Stomach (tissue), 8 donors: ENCODE measurements at regions not wholly inside any gene's neighbourhood (a gene's known extent, or its start where the extent isn't known, plus 50 kb on each side); places are given as distances from the start of the nearest gene placed in this dataset.

ENCODE experiments used
- DNase-seq, 2 donors: peaks; one replicate each; pipeline versions ENCODE4 v3.0.0 to v3.0.0-alpha.2; 2013 to 2019
- H3K27ac ChIP-seq, 5 donors: fragments of 200-600 bp in 4 of 5; sonication (generic) in 4 of 5; one replicate each; pipeline ENCODE4 v1.5.1; 2013 to 2019; ENCODE audit warnings: mild to moderate bottlenecking in 1 of 5, moderate library complexity in 1 of 5
- H3K27me3 ChIP-seq, 3 donors: fragments of 200-600 bp; sonication (generic); one replicate each; pipeline ENCODE4 v1.5.1; 2017 to 2019; ENCODE audit warnings: mixed run types in 1 of 3
- H3K36me3 ChIP-seq, 4 donors: fragments of 200-600 bp; sonication (generic); 1 replicate in 3 of 4; 2 replicates in 1 of 4; pipeline ENCODE4 v1.5.1; 2016 to 2019
- H3K4me1 ChIP-seq, 4 donors: fragments of 200-600 bp; sonication (generic); one replicate each; pipeline ENCODE4 v1.5.1; 2016 to 2019
- H3K4me3 ChIP-seq, 4 donors: fragments of 200-600 bp; sonication (generic) in 3 of 4; one replicate each; pipeline ENCODE4 v1.5.1; 2016 to 2019; ENCODE audit warnings: mild to moderate bottlenecking in 1 of 4
- H3K9me3 ChIP-seq, 4 donors: fragments of 200-600 bp; sonication (generic); one replicate each; pipeline ENCODE4 v1.5.1; 2016 to 2019
- CTCF ChIP-seq, 7 experiments: fragments of 450-650 bp in 4 of 7; fragments of 200-600 bp in 3 of 7; sonication (generic) in 3 of 7; IDR thresholded peaks; one replicate each; pipeline ENCODE4 v1.5.1; 2016 to 2019; ENCODE audit warnings: antibody characterized with exemption in 7 of 7, control low read depth in 2 of 7, mild to moderate bottlenecking in 1 of 7
- EP300 ChIP-seq: sonication (generic); formaldehyde crosslinking; IDR thresholded peaks from one replicate; pipeline ENCODE4 v1.6.1; 2017; ENCODE audit warnings: antibody characterized with exemption
- POLR2A ChIP-seq, 4 donors: fragments of 450-650 bp; IDR thresholded peaks; one replicate each; pipeline ENCODE4 v1.6.1; 2016; ENCODE audit warnings: antibody characterized with exemption in 4 of 4, control low read depth in 2 of 4, mild to moderate bottlenecking in 1 of 4, moderate library complexity in 1 of 4
- POLR2AphosphoS5 ChIP-seq, 3 donors: sonication (generic); formaldehyde crosslinking; IDR thresholded peaks; one replicate each; pipeline ENCODE4 v1.6.1; 2016; ENCODE audit warnings: antibody characterized with exemption in 3 of 3
- WGBS, 5 donors: extraction: QIAGEN DNeasy Blood & Tissue Kit in 3 of 5; methylation state at CpG; one replicate each; pipeline versions ENCODE4 v1.1.5 to v1.1.7; 2013 to 2018; 5-methylcytosine and 5-hydroxymethylcytosine counted together
- intact Hi-C: fragments of 100-400 bp; cut with DNase I; formaldehyde crosslinking; loops from one replicate; pipeline ENCODE4 v1.15.1; 2023; ENCODE audit warnings: low total_unique reads
- donor health status: healthy with polysubstance abuse.
- donor health status: Bipolar disorder and iron deficiency.
- donor health status: healthy.

GRCh38 chr9:116005205-116005604, 148.4 kb upstream of the PAPPA start:
- no peaks in the 10 kb centered on the region for H3K27me3 ChIP-seq
- no peak overlapping the region for H3K4me3 ChIP-seq
- DNase-seq: no peak
- no peak overlapping the region for H3K27ac ChIP-seq
- peaks cover 0 to 5% (median 0%) of the 10 kb centered on the region in 4 donors for H3K9me3 ChIP-seq
- TF ChIP-seq POLR2AphosphoS5 (IDR thresholded peaks at IDR 0.05): no peak
- no peak for TF ChIP-seq CTCF (IDR thresholded peaks at IDR 0.05)
- TF ChIP-seq EP300: no peak
- no peak for TF ChIP-seq POLR2A (IDR thresholded peaks at IDR 0.05)
- no peaks in the 10 kb centered on the region for H3K4me1 ChIP-seq
- WGBS, 5 donors: 63 to 76% (median 69%) methylated on average over 2 of the region's 2 CpGs
- intact Hi-C loops: no loop called here
- no peaks in the 10 kb centered on the region for H3K36me3 ChIP-seq

GRCh38 chr9:116007824-116008223, 145.8 kb upstream of the PAPPA start:
- Histone ChIP-seq H3K36me3 (no peaks in the 10 kb centered on the region), H3K9me3 (peaks cover 0 to 7% (median 0%) of the 10 kb centered on the region in 4 donors), H3K4me3 (no peak overlapping the region), H3K27ac (no peak overlapping the region), H3K4me1 (no peaks in the 10 kb centered on the region), H3K27me3 (no peaks in the 10 kb centered on the region)
- 73 to 83% (median 79%) methylated on average over 2 of the region's 2 CpGs for WGBS, 5 donors
- DNase-seq: no peak
- intact Hi-C loops: no loop called here
- TF ChIP-seq CTCF (IDR thresholded peaks at IDR 0.05) (no peak), POLR2A (IDR thresholded peaks at IDR 0.05) (no peak), POLR2AphosphoS5 (IDR thresholded peaks at IDR 0.05) (no peak), EP300 (no peak)

- 65 to 73% (median 67%) methylated on average over 5 of the region's 5 CpGs for WGBS, 5 donors
- no peaks in the 10 kb centered on the region for H3K4me1 ChIP-seq
- DNase-seq: no peak
- H3K27me3 ChIP-seq: no peaks in the 10 kb centered on the region
- H3K4me3 ChIP-seq: no peak overlapping the region
- intact Hi-C loops: no loop called here
- no peak for TF ChIP-seq CTCF (IDR thresholded peaks at IDR 0.05)
- TF ChIP-seq EP300: no peak
- no peak for TF ChIP-seq POLR2AphosphoS5 (IDR thresholded peaks at IDR 0.05)
- no peak for TF ChIP-seq POLR2A (IDR thresholded peaks at IDR 0.05)
- no peaks in the 10 kb centered on the region for H3K36me3 ChIP-seq
- peaks cover 0 to 7% (median 0%) of the 10 kb centered on the region in 4 donors for H3K9me3 ChIP-seq
- H3K27ac ChIP-seq: no peak overlapping the region
Measured at GRCh38 chr9:116008278-116008677, 145.3 kb upstream of the PAPPA start.

- Histone ChIP-seq H3K27me3 (no peaks in the 10 kb centered on the region), H3K4me3 (no peak overlapping the region), H3K9me3 (peaks cover 0 to 7% (median 0%) of the 10 kb centered on the region in 4 donors), H3K36me3 (no peaks in the 10 kb centered on the region), H3K4me1 (no peaks in the 10 kb centered on the region), H3K27ac (no peak overlapping the region)
- TF ChIP-seq POLR2AphosphoS5 (IDR thresholded peaks at IDR 0.05): no peak
- TF ChIP-seq EP300: no peak
- no peak for TF ChIP-seq POLR2A (IDR thresholded peaks at IDR 0.05)
- no peak for TF ChIP-seq CTCF (IDR thresholded peaks at IDR 0.05)
- 91 to 95% (median 92%) methylated on average over 2 of the region's 2 CpGs for WGBS, 5 donors
- intact Hi-C loops: no loop called here
- DNase-seq: no peak
Measured at GRCh38 chr9:116009420-116009819, 144.2 kb upstream of the PAPPA start.
